ENCODE measurements at regions not wholly inside any gene's neighbourhood (a gene's known extent, or its start where the extent isn't known, plus 50 kb on each side); places are given as distances from the start of the nearest gene placed in this dataset.

DNA sequence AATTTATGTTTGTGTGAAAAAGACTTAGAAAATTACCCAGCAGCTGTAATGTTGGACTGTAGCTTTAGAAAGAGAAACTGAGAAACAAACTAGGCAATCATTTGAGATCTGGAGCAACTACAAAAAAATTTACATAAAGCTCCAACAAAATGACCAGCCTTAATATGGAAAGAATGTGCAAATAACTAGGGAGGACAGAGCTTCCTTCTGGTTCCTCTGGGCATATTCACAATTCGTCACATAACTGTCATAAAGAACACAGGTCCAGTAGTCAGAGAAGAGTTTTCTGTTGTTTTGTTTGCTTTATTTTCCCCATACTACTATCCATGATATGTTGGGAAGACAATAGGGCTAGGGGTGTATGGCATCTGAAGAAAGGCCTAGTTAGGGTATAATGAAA, 416.8 kb upstream of the DSEL start:
- H3K36me3 Mint-ChIP-seq (ENCODE audit: low read depth) = no peaks in the 10 kb centered on the region
- intact Hi-C loops (cut with micrococcal nuclease) = no loop called here
- DNase-seq = no peak
- H3K27me3 Mint-ChIP-seq (ENCODE audit: low read depth) = no peaks in the 10 kb centered on the region
- H3K27ac Mint-ChIP-seq = no peak overlapping the region
- no peaks in the 10 kb centered on the region for H3K4me1 Mint-ChIP-seq (ENCODE audit: low read depth)
- H3K9me3 Mint-ChIP-seq = no peaks in the 10 kb centered on the region
- CTCF ChIA-PET = no interaction called here
- no peak overlapping the region for H3K4me3 Mint-ChIP-seq

DNA sequence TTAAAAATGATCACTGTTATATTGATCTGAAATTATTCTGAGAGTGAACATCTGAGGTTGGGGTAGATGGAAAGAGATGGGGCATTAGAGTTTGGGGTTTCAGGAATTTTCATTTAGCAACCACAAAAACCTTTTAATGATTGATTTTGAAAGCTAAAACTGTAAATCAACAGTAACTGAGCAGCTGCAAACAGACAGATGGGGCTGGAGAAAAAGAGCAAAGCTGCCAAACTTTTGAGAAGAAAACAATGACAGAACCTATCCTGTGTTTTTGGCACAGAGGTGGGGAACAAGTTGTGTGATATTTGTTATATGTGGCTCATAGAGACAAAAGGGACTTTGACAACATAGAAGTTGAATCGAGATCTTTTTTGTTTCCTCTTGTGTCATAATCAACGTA, 415.8 kb upstream of the DSEL start:
- Mint-ChIP-seq H3K4me1 (ENCODE audit: low read depth) (no peaks in the 10 kb centered on the region), H3K27ac (no peak overlapping the region)
- no peak for DNase-seq

DNA sequence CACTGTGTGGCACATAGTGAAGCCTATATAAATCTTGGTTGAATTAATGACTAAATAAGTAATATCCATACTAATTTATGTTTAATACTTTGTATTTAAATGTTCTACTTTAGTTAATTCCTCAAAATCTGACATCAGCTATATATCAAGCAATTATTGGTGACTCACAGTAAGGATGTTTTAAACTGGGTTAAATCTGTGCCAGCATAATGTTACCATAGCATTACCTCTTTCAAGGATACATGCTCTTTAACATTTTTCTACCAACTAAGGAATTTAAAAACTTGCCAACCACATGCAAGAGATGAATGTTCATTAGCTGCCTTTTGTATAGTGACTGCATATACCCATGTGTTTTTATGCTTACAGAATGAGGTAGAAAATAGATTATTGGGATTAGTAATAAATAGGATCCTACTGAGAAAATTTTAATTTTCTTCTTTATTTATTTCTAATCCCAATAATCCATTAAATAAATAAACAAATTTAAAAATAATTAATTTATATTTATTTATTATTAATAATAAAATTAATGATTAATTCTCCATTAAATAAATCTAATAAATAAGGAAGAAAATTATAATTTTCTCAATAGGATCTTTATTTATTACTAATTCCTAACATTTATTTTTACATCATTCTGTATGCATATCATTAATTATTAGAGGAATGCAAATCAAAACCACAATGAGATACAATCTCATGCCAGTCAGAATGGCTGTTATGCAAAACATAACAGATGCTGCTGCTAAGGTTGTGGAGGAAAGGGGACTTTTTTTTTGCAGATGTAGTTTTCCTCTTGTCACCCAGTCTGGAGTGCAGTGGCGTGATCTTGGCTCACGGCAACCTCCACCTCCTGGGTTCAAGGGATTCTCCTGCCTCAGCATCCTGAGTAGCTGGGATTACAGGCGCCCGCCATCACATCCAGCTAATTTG, 410.7 kb upstream of the DSEL start:
- Mint-ChIP-seq H3K27ac (no peak overlapping the region), H3K4me1 (ENCODE audit: low read depth) (no peaks in the 10 kb centered on the region), H3K36me3 (ENCODE audit: low read depth) (no peaks in the 10 kb centered on the region), H3K27me3 (ENCODE audit: low read depth) (no peaks in the 10 kb centered on the region), H3K4me3 (no peak overlapping the region), H3K9me3 (no peaks in the 10 kb centered on the region)
- CTCF ChIA-PET = no interaction called here
- intact Hi-C loops (cut with micrococcal nuclease) = no loop called here
- DNase-seq = no peak

More for the DNA sequence above, 415.8 kb upstream of the DSEL start:
- Mint-ChIP-seq H3K9me3 (no peaks in the 10 kb centered on the region), H3K36me3 (ENCODE audit: low read depth) (no peaks in the 10 kb centered on the region), H3K27me3 (ENCODE audit: low read depth) (no peaks in the 10 kb centered on the region), H3K4me3 (no peak overlapping the region)
- CTCF ChIA-PET = no interaction called here
- intact Hi-C loops (cut with micrococcal nuclease) = no loop called here

DNA sequence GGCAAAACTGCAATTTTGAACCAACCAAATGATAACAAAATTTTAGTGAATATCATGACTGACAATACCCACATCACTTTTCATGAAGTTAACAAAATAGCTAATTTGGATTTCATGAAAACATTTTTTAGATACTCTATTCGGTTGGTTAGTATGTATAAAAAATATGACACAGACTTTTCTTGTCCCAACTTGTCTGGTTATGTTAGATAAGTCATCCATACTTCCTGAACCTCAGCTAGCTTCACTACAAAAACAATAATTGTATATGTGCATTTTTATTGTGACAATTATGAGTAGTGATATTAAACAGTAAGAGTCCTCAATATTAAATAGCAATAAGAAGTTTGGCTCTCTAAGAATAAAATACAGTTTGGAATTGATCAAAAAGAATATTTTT, 408.1 kb upstream of the DSEL start:
- no peaks in the 10 kb centered on the region for H3K27me3 Mint-ChIP-seq (ENCODE audit: low read depth)
- no peak overlapping the region for H3K4me3 Mint-ChIP-seq
- no peak for DNase-seq
- H3K9me3 Mint-ChIP-seq = peaks cover 2% of the 10 kb centered on the region
- no peaks in the 10 kb centered on the region for H3K36me3 Mint-ChIP-seq (ENCODE audit: low read depth)
- intact Hi-C loops (cut with micrococcal nuclease) = no loop called here
- CTCF ChIA-PET = no interaction called here
- H3K27ac Mint-ChIP-seq = no peak overlapping the region
- H3K4me1 Mint-ChIP-seq (ENCODE audit: low read depth) = no peaks in the 10 kb centered on the region

DNA sequence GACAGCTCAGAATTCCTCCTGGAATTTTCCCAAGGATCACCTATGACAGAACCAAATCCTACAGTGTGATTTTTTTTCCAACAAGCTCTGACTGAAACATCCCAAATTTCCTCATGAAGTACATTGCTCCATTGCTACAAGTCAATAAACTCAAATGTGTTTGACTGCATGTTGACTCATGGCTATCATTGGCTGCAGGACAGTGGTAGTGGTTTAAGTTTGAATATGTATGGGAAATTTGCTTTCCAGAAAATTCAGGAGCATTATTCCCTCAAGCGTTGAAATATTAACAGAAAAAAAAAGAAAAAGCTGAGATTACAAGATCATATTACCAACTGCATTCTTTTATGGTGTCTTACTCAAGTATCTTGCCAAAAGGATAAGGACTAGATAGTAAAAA, 402.8 kb upstream of the DSEL start:
- H3K36me3 Mint-ChIP-seq (ENCODE audit: low read depth) = no peaks in the 10 kb centered on the region
- H3K4me1 Mint-ChIP-seq (ENCODE audit: low read depth) = no peaks in the 10 kb centered on the region
- intact Hi-C loops (cut with micrococcal nuclease) = no loop called here
- no peak overlapping the region for H3K4me3 Mint-ChIP-seq
- H3K27me3 Mint-ChIP-seq (ENCODE audit: low read depth) = no peaks in the 10 kb centered on the region
- no peak for DNase-seq
- CTCF ChIA-PET = no interaction called here
- H3K27ac Mint-ChIP-seq = no peak overlapping the region
- H3K9me3 Mint-ChIP-seq = peaks cover 2% of the 10 kb centered on the region

DNA sequence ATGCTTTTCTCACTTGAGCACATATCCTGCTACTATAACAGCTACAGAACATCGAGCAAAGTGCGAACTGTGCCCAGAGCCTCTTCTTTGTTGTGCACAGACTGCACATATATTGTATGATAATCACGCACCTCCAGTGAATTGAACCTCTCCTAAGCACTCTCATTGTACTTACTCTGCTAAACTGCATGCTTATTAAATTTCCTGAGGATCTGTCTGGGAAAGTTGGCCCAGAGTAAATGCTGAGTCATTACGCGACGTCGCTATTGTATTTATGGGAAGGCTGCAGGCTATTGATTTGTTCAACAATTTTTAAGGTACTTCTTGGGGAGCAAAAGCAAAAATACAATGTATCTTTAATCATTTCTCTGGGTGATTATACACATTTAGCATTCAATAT, 399.6 kb upstream of the DSEL start:
- H3K4me3 Mint-ChIP-seq = no peak overlapping the region
- DNase-seq = no peak
- intact Hi-C loops (cut with micrococcal nuclease) = no loop called here
- H3K27me3 Mint-ChIP-seq (ENCODE audit: low read depth) = no peaks in the 10 kb centered on the region
- H3K4me1 Mint-ChIP-seq (ENCODE audit: low read depth) = no peaks in the 10 kb centered on the region
- H3K27ac Mint-ChIP-seq = no peak overlapping the region
- CTCF ChIA-PET = no interaction called here
- no peaks in the 10 kb centered on the region for H3K36me3 Mint-ChIP-seq (ENCODE audit: low read depth)
- H3K9me3 Mint-ChIP-seq = peaks cover 2% of the 10 kb centered on the region

DNA sequence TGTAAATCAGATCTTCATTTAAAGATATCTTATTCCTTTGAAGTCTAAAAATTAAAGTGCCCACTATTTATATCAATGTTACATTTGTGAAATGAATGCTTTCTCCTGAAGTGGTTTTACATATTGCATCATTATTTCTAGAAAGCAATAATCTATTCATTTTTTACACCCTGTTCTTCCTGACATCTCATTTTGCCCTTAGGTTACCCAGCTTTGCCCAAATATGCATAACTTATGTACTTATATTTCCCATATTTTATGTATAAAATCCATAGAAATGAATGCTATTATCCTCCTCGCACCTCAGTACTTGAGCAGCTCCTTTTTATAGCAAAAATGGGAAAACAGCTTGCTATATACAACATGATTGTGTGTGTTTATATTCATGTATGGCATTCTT, 396.5 kb upstream of the DSEL start:
- no peaks in the 10 kb centered on the region for H3K4me1 Mint-ChIP-seq (ENCODE audit: low read depth)
- H3K27me3 Mint-ChIP-seq (ENCODE audit: low read depth) = no peaks in the 10 kb centered on the region
- no peaks in the 10 kb centered on the region for H3K9me3 Mint-ChIP-seq
- intact Hi-C loops (cut with micrococcal nuclease) = no loop called here
- no peak overlapping the region for H3K4me3 Mint-ChIP-seq
- DNase-seq = no peak
- CTCF ChIA-PET = no interaction called here
- no peak overlapping the region for H3K27ac Mint-ChIP-seq
- no peaks in the 10 kb centered on the region for H3K36me3 Mint-ChIP-seq (ENCODE audit: low read depth)

DNA sequence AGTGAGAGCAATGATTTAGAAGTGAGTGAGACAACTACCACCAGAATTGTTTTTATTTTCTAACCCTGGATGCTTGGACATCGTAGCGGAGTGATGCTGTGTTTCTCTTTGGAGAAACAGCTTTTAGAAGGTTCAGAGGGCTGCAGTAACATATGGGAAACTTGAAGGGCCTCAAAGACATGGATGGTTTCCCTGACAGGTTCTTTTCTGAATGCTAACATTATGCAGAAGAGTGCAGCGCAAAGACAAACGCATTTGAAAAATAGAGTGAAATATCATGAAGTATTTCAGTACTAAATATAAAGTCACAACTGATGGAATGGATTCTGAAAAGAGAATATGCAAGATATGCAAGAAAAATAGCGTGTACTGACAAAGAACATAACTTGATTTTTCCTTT, 385.1 kb upstream of the DSEL start:
- Mint-ChIP-seq H3K4me3 (no peak overlapping the region), H3K27ac (no peak overlapping the region), H3K4me1 (ENCODE audit: low read depth) (no peaks in the 10 kb centered on the region), H3K9me3 (peaks cover 1% of the 10 kb centered on the region), H3K36me3 (ENCODE audit: low read depth) (no peaks in the 10 kb centered on the region), H3K27me3 (ENCODE audit: low read depth) (no peaks in the 10 kb centered on the region)
- intact Hi-C loops (cut with micrococcal nuclease) = no loop called here
- CTCF ChIA-PET = no interaction called here
- no peak for DNase-seq

DNA sequence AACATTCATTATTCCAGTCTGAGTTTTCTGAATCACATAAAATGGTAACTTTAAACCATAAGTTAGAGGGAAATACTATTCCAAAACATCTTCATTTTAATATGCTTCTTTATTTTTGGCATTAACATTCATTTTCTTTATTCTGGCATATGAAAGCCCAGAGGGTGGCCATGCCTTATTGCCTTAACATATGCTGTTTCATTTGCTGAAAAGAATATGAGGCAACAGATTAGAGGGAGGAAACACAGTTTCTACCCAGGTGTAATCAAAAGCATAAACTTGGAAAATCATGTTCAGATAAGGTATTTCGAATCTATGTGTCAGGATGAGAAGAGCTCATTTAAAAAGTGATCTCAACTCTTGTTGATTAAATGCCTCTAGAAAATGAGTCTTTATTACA, 379.9 kb upstream of the DSEL start:
- Mint-ChIP-seq H3K4me3 (no peak overlapping the region), H3K9me3 (no peaks in the 10 kb centered on the region)

DNA sequence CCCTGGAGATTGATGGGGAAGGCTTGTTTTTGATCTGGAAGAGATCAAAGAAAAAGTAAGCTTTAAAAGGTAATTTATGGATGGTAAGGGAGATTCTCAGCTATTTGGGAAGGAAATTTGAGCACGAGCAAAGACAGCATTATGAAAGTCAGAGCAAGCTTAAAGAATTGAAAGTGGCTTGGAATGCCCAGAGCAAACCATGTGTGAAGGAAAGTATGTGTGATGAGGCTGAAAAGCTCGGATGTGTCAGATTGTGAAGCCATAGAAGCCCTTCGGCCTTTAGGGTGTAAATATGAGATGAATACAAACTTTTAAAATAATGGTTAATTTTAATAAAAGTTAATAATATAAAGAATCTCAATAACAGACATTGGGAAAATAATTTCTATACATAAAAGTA, 377.4 kb upstream of the DSEL start:
- CTCF ChIA-PET = no interaction called here
- Mint-ChIP-seq H3K4me1 (ENCODE audit: low read depth) (no peaks in the 10 kb centered on the region), H3K4me3 (no peak overlapping the region), H3K36me3 (ENCODE audit: low read depth) (no peaks in the 10 kb centered on the region), H3K27me3 (ENCODE audit: low read depth) (peaks cover 2% of the 10 kb centered on the region), H3K9me3 (no peaks in the 10 kb centered on the region), H3K27ac (no peak overlapping the region)
- intact Hi-C loops (cut with micrococcal nuclease) = no loop called here
- no peak for DNase-seq

More for the DNA sequence above, 379.9 kb upstream of the DSEL start:
- Mint-ChIP-seq H3K27me3 (ENCODE audit: low read depth) (peaks cover 2% of the 10 kb centered on the region), H3K4me1 (ENCODE audit: low read depth) (no peaks in the 10 kb centered on the region), H3K27ac (no peak overlapping the region), H3K36me3 (ENCODE audit: low read depth) (no peaks in the 10 kb centered on the region)
- CTCF ChIA-PET = no interaction called here
- no peak for DNase-seq
- intact Hi-C loops (cut with micrococcal nuclease) = no loop called here

DNA sequence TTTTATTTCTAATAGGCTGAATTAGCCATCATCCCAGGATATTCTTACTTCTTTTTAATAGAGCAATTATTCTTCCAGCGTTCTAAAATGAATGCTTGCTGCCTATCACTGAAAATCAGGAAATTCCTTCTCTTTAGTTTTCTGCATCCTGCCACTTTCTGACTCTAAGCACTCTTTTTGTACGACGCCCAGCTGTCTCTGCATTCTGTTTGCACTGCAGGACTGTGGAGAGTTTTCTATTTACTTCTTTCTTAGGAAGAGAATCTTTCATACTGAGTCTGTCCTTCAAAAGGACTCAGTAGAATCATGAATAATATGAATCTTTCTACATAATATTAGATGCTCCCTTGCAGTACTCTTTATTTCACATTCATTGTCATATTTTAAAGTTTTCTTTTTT, 360.4 kb upstream of the DSEL start:
- DNase-seq = no peak
- Mint-ChIP-seq H3K4me3 (no peak overlapping the region), H3K4me1 (ENCODE audit: low read depth) (no peaks in the 10 kb centered on the region), H3K36me3 (ENCODE audit: low read depth) (no peaks in the 10 kb centered on the region), H3K9me3 (no peaks in the 10 kb centered on the region), H3K27me3 (ENCODE audit: low read depth) (no peaks in the 10 kb centered on the region), H3K27ac (no peak overlapping the region)
- intact Hi-C loops (cut with micrococcal nuclease) = no loop called here
- CTCF ChIA-PET = no interaction called here

DNA sequence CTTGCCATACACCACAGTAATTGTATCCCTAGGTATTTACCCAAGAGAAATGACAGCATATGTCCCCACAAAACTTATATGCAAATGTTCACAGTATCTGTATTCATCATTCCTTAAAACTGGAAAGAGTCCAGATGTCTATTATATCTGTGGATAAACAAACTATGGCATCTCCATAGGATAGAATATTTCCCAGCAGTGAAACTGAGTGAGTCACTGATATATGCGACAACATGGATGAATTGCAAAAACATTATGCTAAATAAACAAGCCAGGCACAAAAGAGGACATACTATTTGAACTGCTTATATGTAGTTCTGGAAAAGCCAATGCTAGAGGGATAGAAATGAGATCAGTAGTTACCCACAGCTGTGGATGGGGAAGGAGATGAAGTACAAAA, 359.4 kb upstream of the DSEL start:
- H3K9me3 Mint-ChIP-seq = no peaks in the 10 kb centered on the region
- no peak for DNase-seq
- no peaks in the 10 kb centered on the region for H3K4me1 Mint-ChIP-seq (ENCODE audit: low read depth)
- CTCF ChIA-PET = no interaction called here
- intact Hi-C loops (cut with micrococcal nuclease) = no loop called here
- no peak overlapping the region for H3K4me3 Mint-ChIP-seq
- no peak overlapping the region for H3K27ac Mint-ChIP-seq
- no peaks in the 10 kb centered on the region for H3K36me3 Mint-ChIP-seq (ENCODE audit: low read depth)
- H3K27me3 Mint-ChIP-seq (ENCODE audit: low read depth) = no peaks in the 10 kb centered on the region

DNA sequence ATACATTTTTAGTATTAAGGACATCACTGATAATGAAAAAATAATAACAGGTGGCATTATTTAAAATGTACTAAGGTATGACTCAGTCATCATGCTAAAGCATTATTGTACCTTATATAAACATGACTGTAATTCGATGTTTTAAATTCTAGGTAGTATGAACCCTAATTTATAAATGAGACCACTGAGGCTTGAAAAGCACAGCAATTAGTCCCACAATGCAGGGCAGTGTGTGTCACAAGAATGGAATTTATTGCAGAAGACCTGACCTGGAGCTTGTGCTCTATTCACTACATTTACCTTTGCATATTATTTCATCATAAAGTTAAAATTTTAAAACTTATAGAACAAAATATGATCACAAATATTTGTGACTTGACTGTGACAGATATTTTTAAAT, 358.5 kb upstream of the DSEL start:
- no peak for DNase-seq
- Mint-ChIP-seq H3K27me3 (ENCODE audit: low read depth) (no peaks in the 10 kb centered on the region), H3K4me1 (ENCODE audit: low read depth) (no peaks in the 10 kb centered on the region), H3K4me3 (no peak overlapping the region), H3K27ac (no peak overlapping the region), H3K36me3 (ENCODE audit: low read depth) (no peaks in the 10 kb centered on the region), H3K9me3 (no peaks in the 10 kb centered on the region)
- CTCF ChIA-PET = no interaction called here
- intact Hi-C loops (cut with micrococcal nuclease) = no loop called here
